Tibial nerve (tissue), 4 donors: ENCODE measurements at regions not wholly inside any gene's neighbourhood (a gene's known extent, or its start where the extent isn't known, plus 50 kb on each side); places are given as distances from the start of the nearest gene placed in this dataset.
"Not testable (repeated sequence)": the region's sequence is repeated elsewhere in the genome, so short reads cannot be mapped to it uniquely, and the experiment has no call there.

Experiments
- DNase-seq, 2 donors: peaks; one replicate each; pipeline ENCODE4 v3.0.0-alpha.2; 2019; ENCODE audit warnings: low spot score in 2 of 2
- H3K27ac ChIP-seq, 4 donors: fragments of 200-600 bp; sonication (generic) in 3 of 4; one replicate each; pipeline ENCODE4 v1.5.1; 2017 to 2019; ENCODE audit warnings: mild to moderate bottlenecking in 1 of 4
- H3K27me3 ChIP-seq, 2 donors: fragments of 200-600 bp; sonication (generic) in 1 of 2; one replicate each; pipeline versions ENCODE4 v1.5.1 to v1.6.0; 2017 to 2019
- H3K36me3 ChIP-seq, 3 donors: fragments of 200-600 bp; sonication (generic); one replicate each; pipeline ENCODE4 v1.5.1; 2018 to 2019
- H3K4me1 ChIP-seq, 4 donors: fragments of 200-600 bp; sonication (generic) in 3 of 4; one replicate each; pipeline ENCODE4 v1.5.1; 2017 to 2019
- H3K4me3 ChIP-seq, 4 donors: fragments of 200-600 bp; sonication (generic) in 3 of 4; one replicate each; pipeline ENCODE4 v1.5.1; 2017 to 2019; ENCODE audit warnings: mild to moderate bottlenecking in 1 of 4, moderate library complexity in 1 of 4
- H3K9me3 ChIP-seq, 4 donors: fragments of 200-600 bp; sonication (generic) in 3 of 4; one replicate each; pipeline ENCODE4 v1.5.1; 2017 to 2019
- EP300 ChIP-seq, 2 donors: sonication (generic); formaldehyde crosslinking; IDR thresholded peaks; one replicate each; pipeline ENCODE4 v1.6.1; 2017; ENCODE audit warnings: antibody characterized with exemption in 2 of 2, mild to moderate bottlenecking in 1 of 2
- POLR2A ChIP-seq, 2 donors: fragments of 450-650 bp; IDR thresholded peaks; one replicate each; pipeline ENCODE4 v1.6.1; 2017; ENCODE audit warnings: antibody characterized with exemption in 2 of 2, mild to moderate bottlenecking in 2 of 2, moderate library complexity in 2 of 2
- WGBS, 2 donors: methylation state at CpG; one replicate each; pipeline ENCODE4 v1.1.5; 2018; 5-methylcytosine and 5-hydroxymethylcytosine counted together
- TF ChIP-seq, protein P1 (sequence below), 5 experiments: fragments of 200-600 bp in 3 of 5; fragments of 450-650 bp in 2 of 5; sonication (generic) in 3 of 5; IDR thresholded peaks; one replicate each; pipeline ENCODE4 v1.5.1; 2016 to 2019; ENCODE audit warnings: antibody characterized with exemption in 5 of 5, mild to moderate bottlenecking in 3 of 5, moderate library complexity in 2 of 5

- 79 to 87% methylated on average over 5 of the region's 5 CpGs for WGBS, 2 donors
- H3K36me3 ChIP-seq, result no peaks in the 10 kb centered on the region
- peaks cover 0 to 12% (median 0%) of the 10 kb centered on the region in 4 donors for H3K9me3 ChIP-seq
- no peaks in the 10 kb centered on the region for H3K27me3 ChIP-seq
- no peak for DNase-seq
- H3K4me3 ChIP-seq, result no peak overlapping the region
- TF ChIP-seq EP300 (IDR thresholded peaks at IDR 0.05), result no peak
- TF ChIP-seq, protein P1, sequence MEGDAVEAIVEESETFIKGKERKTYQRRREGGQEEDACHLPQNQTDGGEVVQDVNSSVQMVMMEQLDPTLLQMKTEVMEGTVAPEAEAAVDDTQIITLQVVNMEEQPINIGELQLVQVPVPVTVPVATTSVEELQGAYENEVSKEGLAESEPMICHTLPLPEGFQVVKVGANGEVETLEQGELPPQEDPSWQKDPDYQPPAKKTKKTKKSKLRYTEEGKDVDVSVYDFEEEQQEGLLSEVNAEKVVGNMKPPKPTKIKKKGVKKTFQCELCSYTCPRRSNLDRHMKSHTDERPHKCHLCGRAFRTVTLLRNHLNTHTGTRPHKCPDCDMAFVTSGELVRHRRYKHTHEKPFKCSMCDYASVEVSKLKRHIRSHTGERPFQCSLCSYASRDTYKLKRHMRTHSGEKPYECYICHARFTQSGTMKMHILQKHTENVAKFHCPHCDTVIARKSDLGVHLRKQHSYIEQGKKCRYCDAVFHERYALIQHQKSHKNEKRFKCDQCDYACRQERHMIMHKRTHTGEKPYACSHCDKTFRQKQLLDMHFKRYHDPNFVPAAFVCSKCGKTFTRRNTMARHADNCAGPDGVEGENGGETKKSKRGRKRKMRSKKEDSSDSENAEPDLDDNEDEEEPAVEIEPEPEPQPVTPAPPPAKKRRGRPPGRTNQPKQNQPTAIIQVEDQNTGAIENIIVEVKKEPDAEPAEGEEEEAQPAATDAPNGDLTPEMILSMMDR (IDR thresholded peaks at IDR 0.05), result peak in 1 of 5 experiments; percentile 15
- H3K27ac ChIP-seq, result no peak overlapping the region
- peaks cover 0 to 14% (median 5%) of the 10 kb centered on the region in 4 donors for H3K4me1 ChIP-seq
Observed at GRCh38 chr16:66026211-66026610, 340.3 kb upstream of the CDH5 start.

- H3K9me3 ChIP-seq, result peaks cover 0 to 12% (median 0%) of the 10 kb centered on the region in 4 donors
- H3K36me3 ChIP-seq, result no peaks in the 10 kb centered on the region
- 0% methylated on average over 1 of the region's 1 CpG for WGBS, 2 donors
- TF ChIP-seq POLR2A (IDR thresholded peaks at IDR 0.05), result no peak
- no peak overlapping the region for H3K4me3 ChIP-seq
- DNase-seq, result no peak
- no peaks in the 10 kb centered on the region for H3K27me3 ChIP-seq
- H3K27ac ChIP-seq, result no peak overlapping the region
- H3K4me1 ChIP-seq, result peaks cover 0 to 14% (median 5%) of the 10 kb centered on the region in 4 donors
Observed at GRCh38 chr16:66025751-66026150, 340.7 kb upstream of the CDH5 start.

DNA sequence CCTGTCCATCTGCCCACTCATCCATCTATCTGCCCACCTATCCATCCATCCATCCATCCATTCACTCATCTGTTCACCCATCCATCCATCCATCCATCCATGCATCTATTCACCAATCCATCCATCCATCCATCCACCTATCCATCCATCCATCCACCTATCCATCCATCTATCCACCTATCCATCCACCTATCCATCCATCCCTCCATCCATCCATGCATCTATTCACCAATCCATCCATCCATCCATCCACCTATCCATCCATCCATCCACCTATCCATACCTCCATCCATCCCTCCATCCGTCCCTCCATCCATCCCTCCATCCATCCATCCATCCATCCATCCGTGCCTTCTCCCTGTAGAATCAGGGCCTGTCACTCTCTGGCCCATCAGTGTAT is 341.9 kb upstream of the CDH5 start:
- DNase-seq, result not testable (repeated sequence)
- H3K9me3 ChIP-seq, result peaks cover 0 to 12% (median 0%) of the 10 kb centered on the region in 4 donors
- WGBS, 2 donors, result 86 to 87% methylated on average over 2 of the region's 2 CpGs

GRCh38 chr16:66023481-66023880 is 343.0 kb upstream of the CDH5 start:
- Histone ChIP-seq H3K27ac (no peak overlapping the region), H3K9me3 (peaks cover 0 to 12% (median 0%) of the 10 kb centered on the region in 4 donors), H3K4me3 (no peak overlapping the region), H3K4me1 (peaks cover 0 to 4% (median 0%) of the 10 kb centered on the region in 4 donors), H3K27me3 (no peaks in the 10 kb centered on the region), H3K36me3 (no peaks in the 10 kb centered on the region)
- whole genome bisulfite sequencing, 2 donors, result 45 to 50% methylated on average over 3 of the region's 3 CpGs
- TF ChIP-seq EP300 (IDR thresholded peaks at IDR 0.05) (no peak), POLR2A (IDR thresholded peaks at IDR 0.05) (no peak)
- no peak for DNase-seq

More for the DNA sequence above, 341.9 kb upstream of the CDH5 start:
- not testable (repeated sequence) for H3K27me3 ChIP-seq, H3K4me3 ChIP-seq, H3K27ac ChIP-seq, H3K36me3 ChIP-seq
- peaks cover 0 to 14% (median 5%) of the 10 kb centered on the region in 4 donors for H3K4me1 ChIP-seq

DNA sequence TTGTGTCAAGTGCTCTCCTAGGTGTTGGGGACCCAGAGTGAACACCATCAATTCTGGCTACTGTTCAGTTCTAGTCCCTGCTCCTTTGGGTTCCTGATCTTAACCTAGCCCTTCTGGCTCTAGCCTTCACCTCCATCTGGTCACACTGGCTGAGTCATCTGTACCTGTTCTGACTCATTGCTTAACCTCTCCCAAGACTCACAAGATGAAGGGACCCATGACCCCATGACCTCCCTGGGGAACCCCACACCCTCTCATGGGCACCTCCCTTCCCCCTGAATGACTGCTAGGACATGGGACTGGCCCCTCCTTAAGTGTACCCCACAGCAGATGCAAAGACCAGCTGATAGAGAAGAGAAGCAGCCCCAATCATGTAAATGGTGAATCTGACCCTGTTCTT is 345.8 kb upstream of the CDH5 start:
- Histone ChIP-seq H3K4me3 (no peak overlapping the region), H3K9me3 (peaks cover 0 to 12% (median 0%) of the 10 kb centered on the region in 4 donors), H3K4me1 (no peaks in the 10 kb centered on the region), H3K27me3 (no peaks in the 10 kb centered on the region), H3K36me3 (no peaks in the 10 kb centered on the region), H3K27ac (no peak overlapping the region)
- TF ChIP-seq EP300 (IDR thresholded peaks at IDR 0.05) (no peak), POLR2A (IDR thresholded peaks at IDR 0.05) (no peak)
- TF ChIP-seq, protein P1 (IDR thresholded peaks at IDR 0.05), result no peak
- DNase-seq, result no peak

- 86 to 95% methylated on average over 2 of the region's 2 CpGs for WGBS, 2 donors
- Histone ChIP-seq H3K4me3 (no peak overlapping the region), H3K4me1 (no peaks in the 10 kb centered on the region)
Observed at GRCh38 chr16:66020046-66020445, 346.4 kb upstream of the CDH5 start.

DNA sequence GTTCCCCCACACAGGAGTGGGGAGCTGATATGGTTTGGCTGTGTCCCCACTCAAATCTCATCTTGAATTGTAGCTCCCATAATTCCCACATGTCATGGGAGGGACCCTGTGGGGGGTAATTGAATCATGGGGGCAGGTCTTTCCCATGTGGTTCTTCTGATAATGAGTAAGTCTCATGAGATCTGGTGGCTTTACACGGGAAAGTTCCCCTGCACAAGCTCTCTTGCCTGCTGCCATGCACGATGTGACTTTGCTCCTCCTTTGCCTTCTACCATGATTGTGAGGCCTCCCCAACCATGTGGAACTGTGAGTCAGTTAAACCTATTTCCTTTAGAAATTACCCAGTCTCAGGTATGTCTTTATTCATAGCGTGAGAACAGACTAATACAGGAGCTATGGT is 347.0 kb upstream of the CDH5 start:
- H3K27me3 ChIP-seq, H3K9me3 ChIP-seq, H3K4me1 ChIP-seq, H3K4me3 ChIP-seq, H3K36me3 ChIP-seq, DNase-seq, H3K27ac ChIP-seq: not testable (repeated sequence)
- 89 to 94% methylated on average over 3 of the region's 3 CpGs for WGBS, 2 donors

More at GRCh38 chr16:66020046-66020445, 346.4 kb upstream of the CDH5 start:
- Histone ChIP-seq H3K9me3 (peaks cover 0 to 11% (median 0%) of the 10 kb centered on the region in 4 donors), H3K36me3 (no peaks in the 10 kb centered on the region), H3K27me3 (no peaks in the 10 kb centered on the region), H3K27ac (no peak overlapping the region)
- TF ChIP-seq, protein P1 (IDR thresholded peaks at IDR 0.05), result no peak
- TF ChIP-seq EP300 (IDR thresholded peaks at IDR 0.05) (no peak), POLR2A (IDR thresholded peaks at IDR 0.05) (no peak)
- no peak for DNase-seq
